Thyroid gland (tissue), 4 donors: ENCODE measurements at regions not wholly inside any gene's neighbourhood (a gene's known extent, or its start where the extent isn't known, plus 50 kb on each side); places are given as distances from the start of the nearest gene placed in this dataset.
"Not testable (repeated sequence)": the region's sequence is repeated elsewhere in the genome, so short reads cannot be mapped to it uniquely, and the experiment has no call there.

Experiments
- DNase-seq, 2 donors: peaks; one replicate each; pipeline ENCODE4 v3.0.0-alpha.2; 2019
- H3K27ac ChIP-seq, 3 donors: fragments of 200-600 bp; sonication (generic); 1 replicate in 2 of 3; 2 replicates in 1 of 3; pipeline ENCODE4 v1.5.1; 2016 to 2019; ENCODE audit warnings: mild to moderate bottlenecking in 1 of 3, moderate library complexity in 1 of 3
- H3K27me3 ChIP-seq: fragments of 200-600 bp; sonication (generic); one replicate; pipeline ENCODE4 v1.5.1; 2019
- H3K36me3 ChIP-seq, 2 donors: fragments of 200-600 bp; sonication (generic); one replicate each; pipeline ENCODE4 v1.5.1; 2016 to 2019
- H3K4me1 ChIP-seq, 2 donors: fragments of 200-600 bp; sonication (generic); one replicate each; pipeline ENCODE4 v1.5.1; 2017 to 2019
- H3K4me3 ChIP-seq, 3 donors: fragments of 200-600 bp; sonication (generic); replicated peaks in 1 of 3; 1 replicate in 2 of 3; 2 replicates in 1 of 3; pipeline ENCODE4 v1.5.1; 2016; ENCODE audit warnings: mild to moderate bottlenecking in 1 of 3
- H3K9me3 ChIP-seq: fragments of 200-600 bp; sonication (generic); one replicate; pipeline ENCODE4 v1.5.1; 2017
- CTCF ChIP-seq, 6 experiments: fragments of 200-600 bp in 3 of 6; fragments of 450-650 bp in 3 of 6; sonication (generic) in 3 of 6; IDR thresholded peaks; one replicate each; pipeline ENCODE4 v1.5.1; 2016 to 2019; ENCODE audit warnings: antibody characterized with exemption in 6 of 6, mild to moderate bottlenecking in 2 of 6, inconsistent platforms in 1 of 6, moderate library complexity in 1 of 6
- POLR2A ChIP-seq, 2 donors: fragments of 450-650 bp; IDR thresholded peaks; one replicate each; pipeline ENCODE4 v1.6.1; 2017; ENCODE audit warnings: antibody characterized with exemption in 2 of 2, mild to moderate bottlenecking in 2 of 2, moderate library complexity in 1 of 2
- WGBS, 2 donors: methylation state at CpG; one replicate each; pipeline ENCODE4 v1.1.5; 2017; 5-methylcytosine and 5-hydroxymethylcytosine counted together
- intact Hi-C: fragments of 100-400 bp; cut with DNase I; formaldehyde crosslinking; loops from one replicate; pipeline ENCODE4 v1.15.1; 2023

DNA sequence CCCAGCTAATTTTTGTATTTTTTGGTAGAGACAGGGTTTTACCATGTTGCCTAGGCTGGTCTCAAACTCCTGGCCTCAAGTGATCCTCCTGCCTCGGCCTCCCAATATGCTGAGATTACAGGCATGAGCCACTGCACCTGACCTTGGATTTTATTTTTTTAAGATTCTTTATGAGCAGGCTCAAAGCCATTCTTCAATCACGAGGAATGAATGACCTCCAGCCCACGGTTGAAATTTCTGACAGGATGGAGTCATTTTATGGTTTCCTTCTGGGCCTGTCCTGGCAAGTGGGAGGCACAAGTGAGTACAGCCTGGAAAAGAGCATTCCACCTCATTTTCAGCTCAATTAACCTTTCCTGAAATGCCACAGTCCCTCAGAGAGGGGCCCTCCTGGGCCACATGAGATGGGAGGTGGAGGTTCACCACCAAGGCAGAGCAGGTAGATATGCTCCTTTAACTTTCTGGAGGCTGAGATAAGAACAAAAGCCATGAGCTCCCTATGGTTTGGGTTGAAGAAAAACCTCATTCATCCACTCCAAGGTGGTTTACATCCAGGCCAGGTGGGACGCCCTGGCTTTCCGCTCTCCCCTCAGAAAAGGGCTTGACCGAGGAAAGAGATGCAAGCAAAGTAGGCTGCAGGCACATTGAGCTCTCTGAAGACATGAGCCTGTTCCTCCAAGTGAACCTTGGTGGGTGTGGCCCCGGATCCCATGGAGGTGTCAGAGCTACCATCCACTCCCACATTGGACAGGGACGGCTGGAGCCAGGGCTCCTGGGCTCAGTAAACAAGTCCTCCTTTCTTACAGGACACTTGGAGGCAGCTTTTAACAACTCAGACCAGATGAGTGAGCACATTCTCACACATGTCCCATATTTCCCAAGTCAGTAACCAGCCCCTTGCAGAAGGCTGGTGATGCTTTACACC, 208.5 kb upstream of the SSTR4 start:
- TF ChIP-seq CTCF (IDR thresholded peaks at IDR 0.05) (no peak), POLR2A (IDR thresholded peaks at IDR 0.05) (no peak)
- no peak for DNase-seq
- no peaks in the 10 kb centered on the region for H3K27me3 ChIP-seq
- H3K4me3 ChIP-seq: no peak overlapping the region
- no peaks in the 10 kb centered on the region for H3K9me3 ChIP-seq
- H3K36me3 ChIP-seq: no peaks in the 10 kb centered on the region
- intact Hi-C loops: no loop called here
- WGBS, 2 donors: 86 to 87% methylated on average over 8 of the region's 8 CpGs
- no peak overlapping the region for H3K27ac ChIP-seq
- no peaks in the 10 kb centered on the region for H3K4me1 ChIP-seq

DNA sequence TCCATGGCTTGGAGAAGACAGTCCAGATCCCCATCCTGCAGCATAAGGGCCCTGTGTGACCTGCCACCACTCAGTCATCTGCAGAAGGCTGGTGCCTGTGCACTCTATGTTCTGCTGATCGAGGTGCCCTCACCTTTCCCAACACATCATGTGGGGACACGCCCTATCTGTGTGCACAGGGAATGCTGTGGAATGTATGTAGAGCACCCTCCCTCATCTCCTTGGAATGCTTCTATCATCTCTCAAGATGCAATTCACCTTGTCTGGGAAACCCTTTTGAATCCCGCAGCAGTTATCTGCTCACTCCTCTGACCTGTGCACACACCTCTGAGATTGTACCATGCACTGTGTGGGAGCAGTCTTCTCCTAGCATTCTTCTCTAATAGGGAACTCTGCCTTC, 207.2 kb upstream of the SSTR4 start:
- TF ChIP-seq CTCF (IDR thresholded peaks at IDR 0.05): no peak
- no peak for TF ChIP-seq POLR2A (IDR thresholded peaks at IDR 0.05)
- Histone ChIP-seq H3K27ac (no peak overlapping the region), H3K4me1 (no peaks in the 10 kb centered on the region), H3K4me3 (no peak overlapping the region), H3K27me3 (no peaks in the 10 kb centered on the region), H3K9me3 (no peaks in the 10 kb centered on the region), H3K36me3 (no peaks in the 10 kb centered on the region)
- WGBS, 2 donors: 77 to 96% methylated on average over 3 of the region's 3 CpGs
- DNase-seq: no peak
- intact Hi-C loops: no loop called here

GRCh38 chr20:22829356-22829755, 205.8 kb upstream of the SSTR4 start:
- Histone ChIP-seq H3K27ac (no peak overlapping the region), H3K36me3 (no peaks in the 10 kb centered on the region), H3K4me1 (no peaks in the 10 kb centered on the region), H3K4me3 (no peak overlapping the region), H3K9me3 (no peaks in the 10 kb centered on the region), H3K27me3 (no peaks in the 10 kb centered on the region)
- intact Hi-C loops: no loop called here
- no peak for DNase-seq
- TF ChIP-seq POLR2A (IDR thresholded peaks at IDR 0.05) (no peak), CTCF (IDR thresholded peaks at IDR 0.05) (no peak)
- WGBS, 2 donors: 61 to 63% methylated on average over 3 of the region's 3 CpGs

- H3K27me3 ChIP-seq: no peaks in the 10 kb centered on the region
- no peaks in the 10 kb centered on the region for H3K4me1 ChIP-seq
- H3K36me3 ChIP-seq: no peaks in the 10 kb centered on the region
- intact Hi-C loops: no loop called here
- 69 to 74% methylated on average over 2 of the region's 2 CpGs for WGBS, 2 donors
- no peak overlapping the region for H3K4me3 ChIP-seq
- DNase-seq: no peak
- no peak overlapping the region for H3K27ac ChIP-seq
- H3K9me3 ChIP-seq: no peaks in the 10 kb centered on the region
- TF ChIP-seq CTCF (IDR thresholded peaks at IDR 0.05) (no peak), POLR2A (IDR thresholded peaks at IDR 0.05) (no peak)
These were observed 205.0 kb upstream of the SSTR4 start for GRCh38 chr20:22830138-22830537.

- DNase-seq, H3K9me3 ChIP-seq, H3K4me3 ChIP-seq, H3K36me3 ChIP-seq, H3K4me1 ChIP-seq, H3K27ac ChIP-seq, intact Hi-C loops, H3K27me3 ChIP-seq: not testable (repeated sequence)
- WGBS, 2 donors: 85 to 86% methylated on average over 2 of the region's 2 CpGs
These were observed 204.4 kb upstream of the SSTR4 start for GRCh38 chr20:22830715-22831114.
